H1 (cell line): ENCODE measurements at regions not wholly inside any gene's neighbourhood (a gene's known extent, or its start where the extent isn't known, plus 50 kb on each side); places are given as distances from the start of the nearest gene placed in this dataset.

Experiments
- CTCF ChIA-PET: fragments of 300-600 bp; sonication (Branson Sonifier 250); formaldehyde crosslinking; loops from one replicate; lab custom pipeline; 2021; ENCODE audit not compliant: partially characterized antibody; lab: Charles Lee
- POLR2A ChIA-PET: fragments of 300-600 bp; sonication (Branson Sonifier 250); formaldehyde crosslinking; loops from one replicate; lab custom pipeline; 2021; ENCODE audit warnings: inconsistent platforms; ENCODE audit not compliant: partially characterized antibody; lab: Charles Lee
- DNase-seq, 2 experiments: peaks; one replicate each; pipeline versions ENCODE4 v3.0.0 to v3.0.0-alpha.2; 2010 to 2022; ENCODE audit warnings: low spot score in 2 of 2, low read depth in 1 of 2, mixed read lengths in 1 of 2
- FAIRE-seq: peaks from 2 replicates; lab custom pipeline; 2011; peaks lifted over from hg19 to GRCh38; lab: Jason Lieb, UNC
- H2AFZ ChIP-seq: 2 replicates; pipeline ENCODE4 v1.8.1; 2012; ENCODE audit warnings: low read length, inconsistent platforms
- H2AK5ac ChIP-seq: 2 replicates; pipeline ENCODE4 v1.6.1; 2013; ENCODE audit warnings: low read depth, low read length
- H2BK120ac ChIP-seq: replicated peaks from 2 replicates; pipeline ENCODE3; 2013; ENCODE audit warnings: low read depth, low read length, inconsistent platforms
- H2BK12ac ChIP-seq: 2 replicates; pipeline ENCODE4 v1.6.1; 2013; ENCODE audit warnings: low read depth, low read length
- H2BK15ac ChIP-seq: 2 replicates; pipeline ENCODE4 v1.6.1; 2013; ENCODE audit warnings: low read length
- H2BK20ac ChIP-seq: 2 replicates; pipeline ENCODE4 v1.6.1; 2013; ENCODE audit warnings: low read length
- H2BK5ac ChIP-seq: 2 replicates; pipeline ENCODE4 v1.6.1; 2013; ENCODE audit warnings: low read depth, low read length
- H3K14ac ChIP-seq: 2 replicates; pipeline ENCODE4 v1.6.1; 2013; ENCODE audit warnings: inconsistent platforms; ENCODE audit not compliant: insufficient read length
- H3K18ac ChIP-seq: 2 replicates; pipeline ENCODE4 v1.6.1; 2013; ENCODE audit warnings: low read length; ENCODE audit errors: extremely low read depth
- H3K23ac ChIP-seq: 2 replicates; pipeline ENCODE4 v1.6.1; 2013; ENCODE audit warnings: inconsistent platforms; ENCODE audit not compliant: insufficient read length
- H3K23me2 ChIP-seq: 2 replicates; pipeline ENCODE4 v1.6.1; 2013; ENCODE audit warnings: low read depth, low read length
- H3K27ac ChIP-seq: 2 replicates; pipeline ENCODE4 v1.6.1; 2011; ENCODE audit warnings: low read depth, low read length, inconsistent platforms
- H3K27me3 ChIP-seq, 4 experiments: replicated peaks in 1 of 4; 1 replicate in 1 of 4; 2 replicates in 3 of 4; pipeline versions ENCODE4 v1.6.1 to v1.8.1; 2011 to 2013; ENCODE audit warnings: low read length in 3 of 4, mild to moderate bottlenecking in 3 of 4, inconsistent platforms in 2 of 4, mixed read lengths in 2 of 4, moderate library complexity in 1 of 4; ENCODE audit not compliant: control insufficient read depth in 3 of 4, insufficient read depth in 3 of 4; ENCODE audit errors: extremely low read depth in 1 of 4
- H3K36me3 ChIP-seq, 4 experiments: 2 replicates each; pipeline versions ENCODE4 v1.6.1 to v1.8.1; 2011 to 2013; ENCODE audit warnings: mild to moderate bottlenecking in 4 of 4, low read length in 3 of 4, moderate library complexity in 2 of 4, control low read depth in 1 of 4, inconsistent platforms in 1 of 4; ENCODE audit not compliant: insufficient read depth in 4 of 4, control insufficient read depth in 2 of 4
- H3K4ac ChIP-seq: replicated peaks from 2 replicates; pipeline ENCODE3; 2013; ENCODE audit warnings: low read length, low read depth, mixed read lengths, inconsistent platforms; ENCODE audit not compliant: insufficient read length
- H3K4me1 ChIP-seq, 4 experiments: replicated peaks in 1 of 4; 1 replicate in 1 of 4; 2 replicates in 3 of 4; pipeline versions ENCODE4 v1.6.1 to v1.8.1; 2011 to 2013; ENCODE audit warnings: low read length in 3 of 4, inconsistent platforms in 2 of 4, mixed read lengths in 1 of 4; ENCODE audit not compliant: insufficient read depth in 4 of 4, control insufficient read depth in 3 of 4
- H3K4me2 ChIP-seq, 2 experiments: 2 replicates each; pipeline versions ENCODE4 v1.6.1 to v1.8.1; 2011 to 2013; ENCODE audit warnings: low read depth in 2 of 2, low read length in 2 of 2, control low read depth in 1 of 2, inconsistent platforms in 1 of 2, mild to moderate bottlenecking in 1 of 2; ENCODE audit not compliant: insufficient read depth in 1 of 2
- H3K4me3 ChIP-seq, 4 experiments: fragments of 200-600, 300-600 bp in 1 of 4; sonication (generic), shearing (Covaris generic), sonication (Bioruptor Twin) in 1 of 4; 2 replicates each; pipeline versions ENCODE4 v1.5.1 to v1.8.1; 2011 to 2016; ENCODE audit warnings: low read length in 4 of 4, low read depth in 3 of 4, control low read depth in 2 of 4, inconsistent platforms in 2 of 4, mild to moderate bottlenecking in 2 of 4, mixed read lengths in 1 of 4, moderate library complexity in 1 of 4; ENCODE audit not compliant: insufficient read depth in 2 of 4; ENCODE audit errors: extremely low read depth in 1 of 4
- H3K56ac ChIP-seq: replicated peaks from 2 replicates; pipeline ENCODE3; 2013; ENCODE audit warnings: low read depth, mild to moderate bottlenecking, mixed read lengths, low read length, inconsistent platforms; ENCODE audit not compliant: insufficient read length
- H3K79me1 ChIP-seq: 2 replicates; pipeline ENCODE4 v1.6.1; 2013; ENCODE audit warnings: low read depth, low read length, control low read depth
- H3K79me2 ChIP-seq, 2 experiments: 2 replicates each; pipeline versions ENCODE4 v1.6.1 to v1.8.1; 2012 to 2013; ENCODE audit warnings: low read length in 2 of 2, mild to moderate bottlenecking in 2 of 2, inconsistent platforms in 1 of 2; ENCODE audit not compliant: insufficient read depth in 2 of 2, control insufficient read depth in 1 of 2
- H3K9ac ChIP-seq, 4 experiments: replicated peaks in 1 of 4; 1 replicate in 1 of 4; 2 replicates in 3 of 4; pipeline versions ENCODE4 v1.6.1 to v1.8.1; 2011 to 2013; ENCODE audit warnings: low read depth in 3 of 4, low read length in 3 of 4, control low read depth in 2 of 4, mild to moderate bottlenecking in 2 of 4, moderate library complexity in 2 of 4, inconsistent platforms in 1 of 4; ENCODE audit errors: extremely low read depth in 1 of 4
- H3K9me3 ChIP-seq, 2 experiments: 2 replicates each; pipeline versions ENCODE4 v1.6.1 to v1.8.1; 2012 to 2013; ENCODE audit warnings: mild to moderate bottlenecking in 2 of 2, moderate library complexity in 2 of 2, control low read depth in 1 of 2, inconsistent platforms in 1 of 2, low read depth in 1 of 2, low read length in 1 of 2, mixed read lengths in 1 of 2; ENCODE audit not compliant: insufficient read depth in 2 of 2
- H4K20me1 ChIP-seq, 2 experiments: replicated peaks in 1 of 2; 2 replicates each; pipeline versions ENCODE3 to v1.8.1; 2011 to 2013; ENCODE audit warnings: inconsistent platforms in 2 of 2, low read length in 2 of 2, mild to moderate bottlenecking in 1 of 2; ENCODE audit not compliant: insufficient read depth in 2 of 2, control insufficient read depth in 1 of 2
- H4K5ac ChIP-seq: 2 replicates; pipeline ENCODE4 v1.6.1; 2013; ENCODE audit warnings: low read length, low read depth, mixed read lengths, inconsistent platforms; ENCODE audit not compliant: insufficient read length
- H4K8ac ChIP-seq: 2 replicates; pipeline ENCODE4 v1.8.0; 2013; ENCODE audit warnings: mild to moderate bottlenecking, moderate library complexity, low read length, inconsistent platforms; ENCODE audit not compliant: insufficient read depth; ENCODE audit errors: extremely low read depth
- H4K91ac ChIP-seq: replicated peaks from 2 replicates; pipeline ENCODE3; 2013; ENCODE audit warnings: low read length, mixed read lengths, inconsistent platforms; ENCODE audit not compliant: insufficient read length
- CHD2 ChIP-seq: IDR thresholded peaks from 2 replicates; pipeline ENCODE4 v1.6.1; 2012; ENCODE audit warnings: low read length, improper control_type of control experiment
- EGR1 ChIP-seq: IDR thresholded peaks from 2 replicates; pipeline ENCODE4 v1.6.1; 2011; ENCODE audit warnings: low read depth, low read length, borderline replicate concordance
- EZH2 ChIP-seq: fragments of 200-600 bp; sonication (generic); IDR thresholded peaks from 2 replicates; pipeline ENCODE4 v1.7.1; 2012; ENCODE audit warnings: low read depth, mild to moderate bottlenecking, moderate library complexity, low read length, inconsistent platforms; ENCODE audit not compliant: severe bottlenecking
- FOSL1 ChIP-seq: IDR thresholded peaks from 2 replicates; pipeline ENCODE4 v1.6.1; 2011; ENCODE audit warnings: mild to moderate bottlenecking, low read depth, low read length, moderate library complexity; ENCODE audit not compliant: insufficient read depth
- HDAC6 ChIP-seq: IDR thresholded peaks from one replicate; pipeline ENCODE4 v1.7.1; 2012; ENCODE audit warnings: low read depth, mild to moderate bottlenecking, inconsistent platforms, low read length, moderate library complexity
- MAFK ChIP-seq: IDR thresholded peaks from 2 replicates; pipeline ENCODE4 v1.6.1; 2012; ENCODE audit warnings: low read depth, mild to moderate bottlenecking, improper control_type of control experiment, low read length
- PHF8 ChIP-seq: fragments of 200-600 bp; sonication (generic); conservative IDR thresholded peaks from 2 replicates; pipeline ENCODE4 v1.7.1; 2012; ENCODE audit warnings: low read depth, mild to moderate bottlenecking, inconsistent platforms, low read length, moderate library complexity
- POLR2AphosphoS5 ChIP-seq: IDR thresholded peaks from 2 replicates; pipeline ENCODE4 v1.6.1; 2011; ENCODE audit warnings: low read depth, low read length
- POU5F1 ChIP-seq: IDR thresholded peaks from 2 replicates; pipeline ENCODE4 v1.6.1; 2011; ENCODE audit warnings: low read depth, mild to moderate bottlenecking, low read length, moderate library complexity
- SAP30 ChIP-seq: fragments of 300-600 bp; sonication (generic); IDR thresholded peaks from 2 replicates; pipeline ENCODE4 v1.7.1; 2012; ENCODE audit warnings: low read length, moderate library complexity, mild to moderate bottlenecking, inconsistent platforms; ENCODE audit not compliant: insufficient read depth, insufficient replicate concordance
- SIN3A ChIP-seq, 2 experiments: IDR thresholded peaks in 1 of 2; conservative IDR thresholded peaks in 1 of 2; 2 replicates each; pipeline ENCODE4 v1.6.1; 2011 to 2012; ENCODE audit warnings: low read length in 2 of 2, improper control_type of control experiment in 1 of 2, low read depth in 1 of 2, mild to moderate bottlenecking in 1 of 2
- SP4 ChIP-seq: IDR thresholded peaks from 2 replicates; pipeline ENCODE4 v1.6.1; 2012; ENCODE audit warnings: low read length, inconsistent platforms
- SRF ChIP-seq: IDR thresholded peaks from 2 replicates; pipeline ENCODE4 v1.6.1; 2011; ENCODE audit warnings: mild to moderate bottlenecking, low read depth, low read length, moderate library complexity
- TBP ChIP-seq: IDR thresholded peaks from 2 replicates; pipeline ENCODE4 v1.6.1; 2011; ENCODE audit warnings: low read depth, low read length, improper control_type of control experiment
- WGBS, 2 experiments: shearing (Covaris generic) in 1 of 2; methylation state at CpG; one replicate each; pipeline versions ENCODE4 v1.1.6 to v1.1.7; 2013 to 2015; ENCODE audit warnings: low lambda C conversion rate in 2 of 2, mixed read lengths in 2 of 2, inconsistent platforms in 1 of 2, low coverage in 1 of 2, missing lambda C conversion rate in 1 of 2; ENCODE audit not compliant: insufficient replicate concordance in 2 of 2, insufficient coverage in 1 of 2, insufficient read length in 1 of 2; ENCODE audit errors: extremely low coverage in 1 of 2, missing lambda C conversion rate in 1 of 2; 5-methylcytosine and 5-hydroxymethylcytosine counted together
- TF ChIP-seq, protein P1 (sequence below): IDR thresholded peaks from 2 replicates; pipeline ENCODE4 v1.6.1; 2012; ENCODE audit warnings: inconsistent platforms

DNA sequence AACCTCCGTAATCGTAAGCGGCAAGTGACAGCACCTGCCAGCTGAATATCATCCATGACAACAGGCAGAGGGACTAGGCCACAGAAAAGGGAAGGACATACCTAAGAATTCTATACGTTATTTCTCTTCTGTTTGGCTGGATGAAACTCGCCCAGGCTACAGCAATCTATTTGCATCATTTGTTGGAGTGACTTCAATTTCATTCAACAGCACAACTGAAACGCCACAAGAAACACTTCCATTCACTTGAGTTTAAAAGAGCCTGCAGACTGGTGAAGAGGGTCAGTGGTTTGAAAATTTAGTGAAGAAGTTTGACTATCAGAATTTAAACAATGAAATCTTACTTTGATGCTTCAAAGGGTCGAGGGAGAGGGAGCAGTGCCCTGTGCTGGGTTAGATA, 378.7 kb downstream of the LMO4 start:
- WGBS, 2 experiments: 86% methylated on average over 7 of the region's 7 CpGs; no CpG with 5 or more reads in 1 of the 2 experiments
- Histone ChIP-seq H3K56ac (no peak overlapping the region), H2AK5ac (no peak overlapping the region), H3K9me3 (peaks cover 0 to 3% of the 10 kb centered on the region in 2 experiments; a peak in 1 of 4 replicates), H2BK120ac (no peak overlapping the region), H2AFZ (no peak overlapping the region), H3K27ac (no peak overlapping the region), H2BK12ac (no peak overlapping the region), H4K8ac (no peak overlapping the region), H3K18ac (no peak overlapping the region), H4K20me1 (no peaks in the 10 kb centered on the region), H3K9ac (no peak overlapping the region), H3K4me2 (no peak overlapping the region), H3K4ac (no peak overlapping the region), H3K27me3 (no peaks in the 10 kb centered on the region), H2BK5ac (no peak overlapping the region), H3K23me2 (no peaks in the 10 kb centered on the region), H4K91ac (no peak overlapping the region), H3K14ac (no peak overlapping the region), H3K36me3 (no peaks in the 10 kb centered on the region), H3K4me3 (no peak overlapping the region), H3K4me1 (peaks cover 0 to 3% (median 0%) of the 10 kb centered on the region in 4 experiments; a peak in 1 of 7 replicates), H2BK15ac (no peak overlapping the region), H3K79me1 (no peaks in the 10 kb centered on the region), H4K5ac (no peak overlapping the region), H3K79me2 (no peaks in the 10 kb centered on the region), H3K23ac (no peak overlapping the region), H2BK20ac (no peak overlapping the region)
- ChIA-PET POLR2A (no interaction called here), CTCF (no interaction called here)
- FAIRE-seq (no peak), DNase-seq (no peak)
- no peak for TF ChIP-seq EZH2
- TF ChIP-seq SP4: no peak
- TF ChIP-seq SAP30: no peak
- TF ChIP-seq TBP: no peak
- TF ChIP-seq PHF8: no peak
- TF ChIP-seq FOSL1: no peak
- no peak for TF ChIP-seq MAFK
- TF ChIP-seq SIN3A (conservative IDR thresholded peaks at IDR 0.05 in 1 of 2, IDR thresholded peaks at IDR 0.05 in 1 of 2; ENCODE audit: low read depth in 1 of 2, low read length in 2 of 2): no peak
- TF ChIP-seq HDAC6: no peak
- TF ChIP-seq POLR2AphosphoS5: no peak
- TF ChIP-seq SRF: no peak
- TF ChIP-seq POU5F1: no peak
- TF ChIP-seq EGR1: no peak
- TF ChIP-seq, protein P1, sequence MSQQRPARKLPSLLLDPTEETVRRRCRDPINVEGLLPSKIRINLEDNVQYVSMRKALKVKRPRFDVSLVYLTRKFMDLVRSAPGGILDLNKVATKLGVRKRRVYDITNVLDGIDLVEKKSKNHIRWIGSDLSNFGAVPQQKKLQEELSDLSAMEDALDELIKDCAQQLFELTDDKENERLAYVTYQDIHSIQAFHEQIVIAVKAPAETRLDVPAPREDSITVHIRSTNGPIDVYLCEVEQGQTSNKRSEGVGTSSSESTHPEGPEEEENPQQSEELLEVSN: no peak
- TF ChIP-seq CHD2: no peak
